H1 (cell line): ENCODE measurements at regions not wholly inside any gene's neighbourhood (a gene's known extent, or its start where the extent isn't known, plus 50 kb on each side); places are given as distances from the start of the nearest gene placed in this dataset.

ENCODE experiments used
- HDAC2 ChIP-seq, 2 experiments: fragments of 300-600 bp in 1 of 2; sonication (generic) in 1 of 2; IDR thresholded peaks; 2 replicates each; pipeline ENCODE4 v1.6.1; 2011 to 2012; ENCODE audit warnings: low read depth in 2 of 2, low read length in 2 of 2, mild to moderate bottlenecking in 2 of 2, moderate library complexity in 2 of 2, borderline replicate concordance in 1 of 2, inconsistent platforms in 1 of 2
- KDM1A ChIP-seq: fragments of 200-600, 300-600 bp; sonication (generic); IDR thresholded peaks from 2 replicates; pipeline ENCODE4 v1.7.1; 2016; ENCODE audit warnings: mild to moderate bottlenecking, low read length, borderline replicate concordance
- NRF1 ChIP-seq: IDR thresholded peaks from 2 replicates; pipeline ENCODE4 v1.6.1; 2011; ENCODE audit warnings: mild to moderate bottlenecking, low read depth, low read length, improper control_type of control experiment
- TF ChIP-seq, protein P1 (sequence below): fragments of 300-600 bp; sonication (generic); IDR thresholded peaks from 2 replicates; pipeline ENCODE4 v1.7.1; 2012; ENCODE audit warnings: low read length, moderate library complexity, mild to moderate bottlenecking, inconsistent platforms; ENCODE audit not compliant: insufficient replicate concordance

DNA sequence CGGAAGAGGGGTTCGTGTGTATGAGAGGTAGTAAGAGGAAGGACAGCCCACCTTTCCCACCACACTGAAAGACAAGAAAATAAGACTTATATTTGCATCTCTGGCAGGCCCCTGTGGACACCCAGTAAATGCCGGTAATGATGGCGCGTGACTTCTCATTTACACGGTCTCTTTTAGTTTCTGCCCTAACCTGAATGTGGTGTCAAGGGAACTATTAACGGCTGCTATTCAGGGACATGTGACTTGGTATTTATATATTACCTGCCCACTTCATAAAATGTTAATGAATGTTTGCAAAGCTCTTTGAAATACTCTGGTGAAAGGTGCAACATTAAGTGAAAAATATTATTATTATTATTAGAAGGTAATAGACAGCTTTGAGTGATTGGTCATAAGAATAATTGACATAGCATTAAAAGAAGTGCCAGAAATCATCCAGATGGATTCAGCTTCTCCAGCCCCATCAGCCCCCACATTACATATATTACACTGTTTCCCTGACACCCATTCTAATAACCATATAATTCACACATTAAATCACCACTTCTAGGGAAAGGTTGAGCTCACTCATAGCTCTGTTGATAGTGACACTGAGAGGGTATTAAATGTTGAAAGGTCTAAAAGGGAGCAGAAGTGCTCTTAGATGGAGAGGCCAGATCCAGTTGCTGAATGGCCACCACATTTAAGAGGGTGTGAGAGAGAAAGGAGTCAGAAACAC, 83.0 kb upstream of the BEND4 start (continued):
- TF ChIP-seq, protein P1, sequence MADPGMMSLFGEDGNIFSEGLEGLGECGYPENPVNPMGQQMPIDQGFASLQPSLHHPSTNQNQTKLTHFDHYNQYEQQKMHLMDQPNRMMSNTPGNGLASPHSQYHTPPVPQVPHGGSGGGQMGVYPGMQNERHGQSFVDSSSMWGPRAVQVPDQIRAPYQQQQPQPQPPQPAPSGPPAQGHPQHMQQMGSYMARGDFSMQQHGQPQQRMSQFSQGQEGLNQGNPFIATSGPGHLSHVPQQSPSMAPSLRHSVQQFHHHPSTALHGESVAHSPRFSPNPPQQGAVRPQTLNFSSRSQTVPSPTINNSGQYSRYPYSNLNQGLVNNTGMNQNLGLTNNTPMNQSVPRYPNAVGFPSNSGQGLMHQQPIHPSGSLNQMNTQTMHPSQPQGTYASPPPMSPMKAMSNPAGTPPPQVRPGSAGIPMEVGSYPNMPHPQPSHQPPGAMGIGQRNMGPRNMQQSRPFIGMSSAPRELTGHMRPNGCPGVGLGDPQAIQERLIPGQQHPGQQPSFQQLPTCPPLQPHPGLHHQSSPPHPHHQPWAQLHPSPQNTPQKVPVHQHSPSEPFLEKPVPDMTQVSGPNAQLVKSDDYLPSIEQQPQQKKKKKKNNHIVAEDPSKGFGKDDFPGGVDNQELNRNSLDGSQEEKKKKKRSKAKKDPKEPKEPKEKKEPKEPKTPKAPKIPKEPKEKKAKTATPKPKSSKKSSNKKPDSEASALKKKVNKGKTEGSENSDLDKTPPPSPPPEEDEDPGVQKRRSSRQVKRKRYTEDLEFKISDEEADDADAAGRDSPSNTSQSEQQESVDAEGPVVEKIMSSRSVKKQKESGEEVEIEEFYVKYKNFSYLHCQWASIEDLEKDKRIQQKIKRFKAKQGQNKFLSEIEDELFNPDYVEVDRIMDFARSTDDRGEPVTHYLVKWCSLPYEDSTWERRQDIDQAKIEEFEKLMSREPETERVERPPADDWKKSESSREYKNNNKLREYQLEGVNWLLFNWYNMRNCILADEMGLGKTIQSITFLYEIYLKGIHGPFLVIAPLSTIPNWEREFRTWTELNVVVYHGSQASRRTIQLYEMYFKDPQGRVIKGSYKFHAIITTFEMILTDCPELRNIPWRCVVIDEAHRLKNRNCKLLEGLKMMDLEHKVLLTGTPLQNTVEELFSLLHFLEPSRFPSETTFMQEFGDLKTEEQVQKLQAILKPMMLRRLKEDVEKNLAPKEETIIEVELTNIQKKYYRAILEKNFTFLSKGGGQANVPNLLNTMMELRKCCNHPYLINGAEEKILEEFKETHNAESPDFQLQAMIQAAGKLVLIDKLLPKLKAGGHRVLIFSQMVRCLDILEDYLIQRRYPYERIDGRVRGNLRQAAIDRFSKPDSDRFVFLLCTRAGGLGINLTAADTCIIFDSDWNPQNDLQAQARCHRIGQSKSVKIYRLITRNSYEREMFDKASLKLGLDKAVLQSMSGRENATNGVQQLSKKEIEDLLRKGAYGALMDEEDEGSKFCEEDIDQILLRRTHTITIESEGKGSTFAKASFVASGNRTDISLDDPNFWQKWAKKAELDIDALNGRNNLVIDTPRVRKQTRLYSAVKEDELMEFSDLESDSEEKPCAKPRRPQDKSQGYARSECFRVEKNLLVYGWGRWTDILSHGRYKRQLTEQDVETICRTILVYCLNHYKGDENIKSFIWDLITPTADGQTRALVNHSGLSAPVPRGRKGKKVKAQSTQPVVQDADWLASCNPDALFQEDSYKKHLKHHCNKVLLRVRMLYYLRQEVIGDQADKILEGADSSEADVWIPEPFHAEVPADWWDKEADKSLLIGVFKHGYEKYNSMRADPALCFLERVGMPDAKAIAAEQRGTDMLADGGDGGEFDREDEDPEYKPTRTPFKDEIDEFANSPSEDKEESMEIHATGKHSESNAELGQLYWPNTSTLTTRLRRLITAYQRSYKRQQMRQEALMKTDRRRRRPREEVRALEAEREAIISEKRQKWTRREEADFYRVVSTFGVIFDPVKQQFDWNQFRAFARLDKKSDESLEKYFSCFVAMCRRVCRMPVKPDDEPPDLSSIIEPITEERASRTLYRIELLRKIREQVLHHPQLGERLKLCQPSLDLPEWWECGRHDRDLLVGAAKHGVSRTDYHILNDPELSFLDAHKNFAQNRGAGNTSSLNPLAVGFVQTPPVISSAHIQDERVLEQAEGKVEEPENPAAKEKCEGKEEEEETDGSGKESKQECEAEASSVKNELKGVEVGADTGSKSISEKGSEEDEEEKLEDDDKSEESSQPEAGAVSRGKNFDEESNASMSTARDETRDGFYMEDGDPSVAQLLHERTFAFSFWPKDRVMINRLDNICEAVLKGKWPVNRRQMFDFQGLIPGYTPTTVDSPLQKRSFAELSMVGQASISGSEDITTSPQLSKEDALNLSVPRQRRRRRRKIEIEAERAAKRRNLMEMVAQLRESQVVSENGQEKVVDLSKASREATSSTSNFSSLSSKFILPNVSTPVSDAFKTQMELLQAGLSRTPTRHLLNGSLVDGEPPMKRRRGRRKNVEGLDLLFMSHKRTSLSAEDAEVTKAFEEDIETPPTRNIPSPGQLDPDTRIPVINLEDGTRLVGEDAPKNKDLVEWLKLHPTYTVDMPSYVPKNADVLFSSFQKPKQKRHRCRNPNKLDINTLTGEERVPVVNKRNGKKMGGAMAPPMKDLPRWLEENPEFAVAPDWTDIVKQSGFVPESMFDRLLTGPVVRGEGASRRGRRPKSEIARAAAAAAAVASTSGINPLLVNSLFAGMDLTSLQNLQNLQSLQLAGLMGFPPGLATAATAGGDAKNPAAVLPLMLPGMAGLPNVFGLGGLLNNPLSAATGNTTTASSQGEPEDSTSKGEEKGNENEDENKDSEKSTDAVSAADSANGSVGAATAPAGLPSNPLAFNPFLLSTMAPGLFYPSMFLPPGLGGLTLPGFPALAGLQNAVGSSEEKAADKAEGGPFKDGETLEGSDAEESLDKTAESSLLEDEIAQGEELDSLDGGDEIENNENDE, result no peak
- TF ChIP-seq NRF1, result no peak
- TF ChIP-seq HDAC2 (IDR thresholded peaks at IDR 0.05; ENCODE audit: borderline replicate concordance in 1 of 2, low read depth in 2 of 2, low read length in 2 of 2), result no peak
- TF ChIP-seq KDM1A, result no peak
